ENCODE measurements at regions not wholly inside any gene's neighbourhood (a gene's known extent, or its start where the extent isn't known, plus 50 kb on each side); places are given as distances from the start of the nearest gene placed in this dataset.

DNA sequence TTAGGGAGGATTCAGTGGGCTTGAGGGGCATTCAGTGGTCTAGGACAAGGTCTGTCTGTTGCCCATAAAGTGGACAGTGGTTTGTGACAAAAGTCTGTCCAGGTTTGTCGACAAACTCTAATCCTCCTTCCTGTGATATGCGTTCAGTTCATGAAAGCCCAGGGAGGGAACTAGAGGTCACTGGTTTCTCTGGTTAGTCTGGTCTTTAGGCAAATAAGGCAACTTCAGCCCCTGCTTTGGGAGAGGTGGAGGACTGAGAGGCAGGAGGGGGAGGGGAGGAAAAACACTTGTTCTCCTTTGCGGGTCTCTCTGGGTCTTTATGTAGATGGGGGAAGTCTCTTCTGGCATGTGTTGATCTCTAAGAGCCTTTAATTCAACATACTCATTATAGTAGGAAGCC, 235.1 kb upstream of the PWP1 start:
- Histone ChIP-seq H3K4me1 (no peaks in the 10 kb centered on the region), H3K27ac (no peak overlapping the region), H3K9me3 (no peaks in the 10 kb centered on the region), H3K27me3 (no peaks in the 10 kb centered on the region), H3K4me3 (no peak overlapping the region), H3K36me3 (no peaks in the 10 kb centered on the region)
- TF ChIP-seq, protein P1, sequence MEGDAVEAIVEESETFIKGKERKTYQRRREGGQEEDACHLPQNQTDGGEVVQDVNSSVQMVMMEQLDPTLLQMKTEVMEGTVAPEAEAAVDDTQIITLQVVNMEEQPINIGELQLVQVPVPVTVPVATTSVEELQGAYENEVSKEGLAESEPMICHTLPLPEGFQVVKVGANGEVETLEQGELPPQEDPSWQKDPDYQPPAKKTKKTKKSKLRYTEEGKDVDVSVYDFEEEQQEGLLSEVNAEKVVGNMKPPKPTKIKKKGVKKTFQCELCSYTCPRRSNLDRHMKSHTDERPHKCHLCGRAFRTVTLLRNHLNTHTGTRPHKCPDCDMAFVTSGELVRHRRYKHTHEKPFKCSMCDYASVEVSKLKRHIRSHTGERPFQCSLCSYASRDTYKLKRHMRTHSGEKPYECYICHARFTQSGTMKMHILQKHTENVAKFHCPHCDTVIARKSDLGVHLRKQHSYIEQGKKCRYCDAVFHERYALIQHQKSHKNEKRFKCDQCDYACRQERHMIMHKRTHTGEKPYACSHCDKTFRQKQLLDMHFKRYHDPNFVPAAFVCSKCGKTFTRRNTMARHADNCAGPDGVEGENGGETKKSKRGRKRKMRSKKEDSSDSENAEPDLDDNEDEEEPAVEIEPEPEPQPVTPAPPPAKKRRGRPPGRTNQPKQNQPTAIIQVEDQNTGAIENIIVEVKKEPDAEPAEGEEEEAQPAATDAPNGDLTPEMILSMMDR (IDR thresholded peaks at IDR 0.05), result no peak
- no peak for TF ChIP-seq POLR2A (IDR thresholded peaks at IDR 0.05)
- DNase-seq, result no peak

DNA sequence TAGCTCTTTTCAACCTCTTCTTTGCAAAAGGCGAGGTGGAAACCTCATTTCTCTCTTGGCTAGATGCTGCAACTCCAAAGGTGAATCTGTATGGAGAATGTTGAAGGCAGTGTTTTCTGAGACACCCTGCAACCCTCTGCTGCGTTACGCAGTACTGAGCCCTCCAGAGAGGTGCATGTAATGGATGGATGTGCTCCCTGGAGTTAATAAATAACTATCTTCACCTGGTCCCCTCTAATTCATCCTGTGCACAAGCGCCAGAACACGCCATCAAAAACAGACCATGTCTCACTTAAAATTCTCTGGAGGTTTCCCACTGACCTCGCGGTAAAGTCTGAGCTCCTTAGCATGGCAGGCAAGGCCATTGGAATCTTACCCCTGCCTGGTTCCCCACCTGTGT, 234.4 kb upstream of the PWP1 start:
- no peaks in the 10 kb centered on the region for H3K36me3 ChIP-seq
- TF ChIP-seq, protein P1 (IDR thresholded peaks at IDR 0.05), result no peak
- no peak for TF ChIP-seq POLR2A (IDR thresholded peaks at IDR 0.05)
- H3K9me3 ChIP-seq, result no peaks in the 10 kb centered on the region
- no peak overlapping the region for H3K4me3 ChIP-seq
- H3K4me1 ChIP-seq, result no peaks in the 10 kb centered on the region
- H3K27me3 ChIP-seq, result no peaks in the 10 kb centered on the region
- H3K27ac ChIP-seq, result no peak overlapping the region
- DNase-seq, result peak in 1 of 3 donors; percentile 15

DNA sequence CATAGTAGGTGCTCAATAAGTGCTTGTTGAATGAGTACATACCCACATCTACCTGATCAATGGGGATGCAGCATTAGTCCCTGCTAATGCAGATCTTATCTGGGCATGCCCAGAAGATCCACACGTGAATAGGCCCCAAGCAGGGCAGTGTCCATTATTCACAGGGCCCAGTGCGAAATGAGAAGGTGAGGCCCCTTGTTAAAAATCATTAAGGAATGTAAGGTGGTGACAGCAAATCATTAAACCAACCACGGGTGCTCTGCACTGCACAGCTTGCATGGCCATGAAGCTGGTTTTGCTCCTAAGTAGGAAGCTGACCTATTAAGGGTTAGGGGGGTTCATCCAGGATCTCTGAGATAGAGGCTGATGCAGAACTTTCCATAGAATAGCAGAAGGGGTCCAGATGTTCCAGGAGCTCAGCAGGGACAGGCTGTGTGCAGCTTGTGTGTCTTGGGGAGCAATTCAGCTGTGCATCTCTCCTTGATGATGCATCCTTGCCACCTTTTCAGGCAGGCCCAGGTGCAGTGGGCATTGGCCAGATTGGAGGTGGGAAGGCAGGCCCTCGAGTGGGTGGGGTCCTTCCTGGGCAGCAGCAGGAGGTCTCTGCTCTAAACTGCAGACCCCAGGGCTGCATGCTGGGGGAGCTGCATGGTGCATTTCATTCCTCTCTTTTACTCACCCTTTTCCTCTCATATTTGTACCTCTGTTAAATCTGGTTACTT, 231.3 kb upstream of the PWP1 start:
- Histone ChIP-seq H3K27me3 (no peaks in the 10 kb centered on the region), H3K4me3 (no peak overlapping the region), H3K9me3 (no peaks in the 10 kb centered on the region), H3K36me3 (no peaks in the 10 kb centered on the region), H3K27ac (no peak overlapping the region), H3K4me1 (no peaks in the 10 kb centered on the region)
- TF ChIP-seq POLR2A (IDR thresholded peaks at IDR 0.05), result no peak
- TF ChIP-seq, protein P1 (IDR thresholded peaks at IDR 0.05), result no peak
- DNase-seq, result peak in 1 of 3 donors; percentile 2

DNA sequence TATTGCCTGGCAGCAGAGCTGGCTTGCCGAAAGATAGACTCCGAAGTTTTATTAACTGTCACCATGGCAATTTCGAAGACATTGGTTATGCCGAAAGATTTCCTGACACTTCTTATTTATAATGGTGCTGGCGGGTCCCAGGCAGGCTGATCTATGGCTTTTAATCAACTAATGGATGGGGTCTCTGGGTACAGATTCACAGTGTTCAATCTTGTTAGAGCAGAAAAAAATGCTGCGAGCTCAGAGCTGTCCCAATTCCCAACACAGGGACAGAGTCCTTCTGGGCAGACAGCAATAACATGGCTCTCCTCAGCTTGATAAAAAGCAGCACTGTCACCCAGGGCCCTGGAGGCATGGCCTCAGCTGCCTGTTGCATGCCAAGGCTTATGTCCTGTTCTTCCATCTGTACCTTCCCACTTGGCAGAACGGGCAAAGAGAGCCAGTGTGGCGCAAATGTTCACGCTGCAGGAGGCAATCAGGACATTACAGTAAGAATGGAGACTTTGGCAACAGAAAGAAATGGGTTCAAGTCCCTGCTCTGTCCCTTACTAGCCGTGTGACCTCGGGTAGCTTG, 228.2 kb upstream of the PWP1 start:
- Histone ChIP-seq H3K9me3 (peaks cover 0 to 3% (median 0%) of the 10 kb centered on the region in 4 donors), H3K4me1 (no peaks in the 10 kb centered on the region), H3K27ac (no peak overlapping the region), H3K4me3 (no peak overlapping the region), H3K27me3 (no peaks in the 10 kb centered on the region), H3K36me3 (no peaks in the 10 kb centered on the region)
- TF ChIP-seq POLR2A (IDR thresholded peaks at IDR 0.05), result no peak
- TF ChIP-seq, protein P1 (IDR thresholded peaks at IDR 0.05), result no peak
- peak in 1 of 3 donors; percentile 29 for DNase-seq

DNA sequence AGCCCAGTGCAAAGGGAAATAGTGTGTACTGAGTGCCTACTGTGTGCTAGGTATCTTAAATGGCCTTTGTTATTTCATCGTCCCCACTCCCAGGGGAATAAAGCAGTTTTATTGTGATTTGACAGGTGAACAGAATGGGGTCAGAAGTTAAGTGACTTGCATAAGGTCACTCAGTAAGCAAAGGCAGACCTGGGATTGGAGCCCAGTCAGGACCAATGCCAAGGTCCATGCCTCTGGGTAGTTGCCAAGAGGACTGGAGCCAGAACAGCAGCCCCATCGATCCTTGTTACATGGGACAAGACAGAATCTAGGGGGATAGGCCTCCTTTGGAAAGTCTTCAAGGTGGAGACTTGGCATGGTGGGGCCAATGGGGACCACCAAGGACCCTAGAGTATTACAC, 227.4 kb upstream of the PWP1 start:
- Histone ChIP-seq H3K4me3 (no peak overlapping the region), H3K4me1 (no peaks in the 10 kb centered on the region), H3K36me3 (no peaks in the 10 kb centered on the region), H3K27me3 (no peaks in the 10 kb centered on the region), H3K27ac (no peak overlapping the region), H3K9me3 (peaks cover 0 to 3% (median 0%) of the 10 kb centered on the region in 4 donors)
- TF ChIP-seq, protein P1 (IDR thresholded peaks at IDR 0.05), result no peak
- TF ChIP-seq POLR2A (IDR thresholded peaks at IDR 0.05), result no peak
- DNase-seq, result no peak

All from Peyer's patch (tissue), 4 donors.